Psoas muscle (tissue), 7 donors: ENCODE measurements at regions not wholly inside any gene's neighbourhood (a gene's known extent, or its start where the extent isn't known, plus 50 kb on each side); places are given as distances from the start of the nearest gene placed in this dataset.
"Not testable (repeated sequence)": the region's sequence is repeated elsewhere in the genome, so short reads cannot be mapped to it uniquely, and the experiment has no call there.

ENCODE experiments used
- ATAC-seq, 4 donors: fragments of 200-7000 bp; cut with Tn5 transposase; one replicate each; pipeline ENCODE4 v1.9.1; 2020; ENCODE audit warnings: moderate library complexity in 3 of 4, mild to moderate bottlenecking in 2 of 4
- DNase-seq, 2 donors: peaks; one replicate each; pipeline ENCODE4 v3.0.0-alpha.2; 2020
- H3K27ac ChIP-seq: fragments of 200-600 bp; one replicate; pipeline ENCODE4 v1.8.0; 2022
- H3K27me3 ChIP-seq, 3 donors: fragments of 200-600 bp in 1 of 3; one replicate each; pipeline versions ENCODE4 v1.6.1 to v1.8.0; 2013 to 2022; ENCODE audit warnings: low read length in 2 of 3, mild to moderate bottlenecking in 2 of 3, moderate library complexity in 1 of 3; ENCODE audit not compliant: insufficient read depth in 3 of 3
- H3K36me3 ChIP-seq, 2 donors: fragments of 200-600 bp in 1 of 2; one replicate each; pipeline versions ENCODE4 v1.6.1 to v1.8.0; 2013 to 2022; ENCODE audit warnings: low read depth in 1 of 2, mild to moderate bottlenecking in 1 of 2, moderate library complexity in 1 of 2; ENCODE audit not compliant: insufficient read depth in 1 of 2
- H3K4me1 ChIP-seq: fragments of 200-600 bp; one replicate; pipeline ENCODE4 v1.8.0; 2022
- H3K4me3 ChIP-seq: fragments of 200-600 bp; one replicate; pipeline ENCODE4 v1.8.0; 2022; ENCODE audit warnings: mild to moderate bottlenecking
- H3K9me3 ChIP-seq: fragments of 200-600 bp; one replicate; pipeline ENCODE4 v1.8.0; 2022
- WGBS, 3 donors: extraction: QIAGEN DNeasy Blood & Tissue Kit; methylation state at CpG; one replicate each; pipeline versions ENCODE4 v1.1.6 to v1.1.7; 2013; 5-methylcytosine and 5-hydroxymethylcytosine counted together
- intact Hi-C, 2 donors: fragments of 100-400 bp; cut with DNase I; formaldehyde crosslinking; loops; one replicate each; pipeline versions ENCODE4 v1.11.0 to v1.14.2; 2022
- TF ChIP-seq, protein P1 (sequence below): fragments of 200-600 bp; IDR thresholded peaks from one replicate; pipeline ENCODE4 v1.8.0; 2022; ENCODE audit warnings: antibody characterized with exemption
- donor health status: healthy with polysubstance abuse.
- donor health status: DM: no; HTN: no; CAD: no; lungs with moderate emphysema.
- donor health status: Bipolar disorder and iron deficiency.
- donor health status: healthy.
- donor health status: DM: yes; HTN: yes; CAD: no.
- donor health status: DM: no; HTN: no; CAD: no.
- donor health status: DM: yes; HTN: yes; CAD: no.

DNA sequence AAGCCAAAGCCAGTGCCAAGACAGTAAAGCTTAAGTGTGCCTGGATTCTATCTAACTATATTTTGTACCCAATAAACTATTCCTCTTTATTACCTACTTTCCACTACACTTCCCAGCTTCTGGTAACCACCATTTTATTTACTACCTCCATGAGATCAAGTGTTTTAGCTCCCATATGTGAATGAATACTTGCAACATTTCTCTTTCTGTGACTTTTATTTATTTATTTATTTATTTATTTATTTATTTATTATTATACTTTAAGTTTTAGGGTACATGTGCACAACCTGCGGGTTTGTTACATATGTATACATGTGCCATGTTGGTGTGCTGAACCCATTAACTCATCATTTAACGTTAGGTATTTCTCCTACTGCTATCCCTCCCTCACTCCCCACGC lies 582.1 kb downstream of the AMY1C start:
- Histone ChIP-seq H3K4me1 (no peaks in the 10 kb centered on the region), H3K27ac (no peak overlapping the region), H3K4me3 (no peak overlapping the region), H3K9me3 (no peaks in the 10 kb centered on the region), H3K36me3 (no peaks in the 10 kb centered on the region), H3K27me3 (no peaks in the 10 kb centered on the region)
- TF ChIP-seq, protein P1, sequence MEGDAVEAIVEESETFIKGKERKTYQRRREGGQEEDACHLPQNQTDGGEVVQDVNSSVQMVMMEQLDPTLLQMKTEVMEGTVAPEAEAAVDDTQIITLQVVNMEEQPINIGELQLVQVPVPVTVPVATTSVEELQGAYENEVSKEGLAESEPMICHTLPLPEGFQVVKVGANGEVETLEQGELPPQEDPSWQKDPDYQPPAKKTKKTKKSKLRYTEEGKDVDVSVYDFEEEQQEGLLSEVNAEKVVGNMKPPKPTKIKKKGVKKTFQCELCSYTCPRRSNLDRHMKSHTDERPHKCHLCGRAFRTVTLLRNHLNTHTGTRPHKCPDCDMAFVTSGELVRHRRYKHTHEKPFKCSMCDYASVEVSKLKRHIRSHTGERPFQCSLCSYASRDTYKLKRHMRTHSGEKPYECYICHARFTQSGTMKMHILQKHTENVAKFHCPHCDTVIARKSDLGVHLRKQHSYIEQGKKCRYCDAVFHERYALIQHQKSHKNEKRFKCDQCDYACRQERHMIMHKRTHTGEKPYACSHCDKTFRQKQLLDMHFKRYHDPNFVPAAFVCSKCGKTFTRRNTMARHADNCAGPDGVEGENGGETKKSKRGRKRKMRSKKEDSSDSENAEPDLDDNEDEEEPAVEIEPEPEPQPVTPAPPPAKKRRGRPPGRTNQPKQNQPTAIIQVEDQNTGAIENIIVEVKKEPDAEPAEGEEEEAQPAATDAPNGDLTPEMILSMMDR = no peak
- whole genome bisulfite sequencing, 3 donors = 74 to 88% (median 76%) methylated on average over 3 of the region's 3 CpGs
- intact Hi-C loops = no loop called here
- ATAC-seq = no peak
- no peak for DNase-seq

DNA sequence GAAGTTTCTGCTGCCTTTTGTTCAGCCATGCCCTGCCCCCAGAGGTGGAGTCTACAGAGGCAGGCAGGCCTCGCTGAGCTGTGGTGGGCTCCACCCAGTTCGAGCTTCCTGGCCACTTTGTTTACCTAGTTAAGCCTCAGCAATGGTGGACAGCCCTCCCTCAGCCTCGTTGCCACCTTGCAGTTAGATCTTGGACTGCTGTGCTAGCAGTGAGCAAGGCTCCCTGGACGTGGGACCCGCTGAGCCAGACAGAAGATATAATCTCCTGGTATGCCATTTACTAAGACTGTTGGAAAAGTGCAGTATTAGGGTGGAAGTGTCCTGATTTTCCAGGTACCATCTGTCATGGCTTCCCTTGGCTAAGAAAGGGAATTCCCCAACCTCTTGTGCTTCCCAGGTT lies 588.2 kb downstream of the AMY1C start:
- intact Hi-C loops, H3K36me3 ChIP-seq, H3K9me3 ChIP-seq, H3K4me1 ChIP-seq, H3K27me3 ChIP-seq, ATAC-seq, DNase-seq, H3K4me3 ChIP-seq, H3K27ac ChIP-seq: not testable (repeated sequence)
- WGBS, 3 donors = 59 to 73% (median 62%) methylated on average over 5 of the region's 5 CpGs

DNA sequence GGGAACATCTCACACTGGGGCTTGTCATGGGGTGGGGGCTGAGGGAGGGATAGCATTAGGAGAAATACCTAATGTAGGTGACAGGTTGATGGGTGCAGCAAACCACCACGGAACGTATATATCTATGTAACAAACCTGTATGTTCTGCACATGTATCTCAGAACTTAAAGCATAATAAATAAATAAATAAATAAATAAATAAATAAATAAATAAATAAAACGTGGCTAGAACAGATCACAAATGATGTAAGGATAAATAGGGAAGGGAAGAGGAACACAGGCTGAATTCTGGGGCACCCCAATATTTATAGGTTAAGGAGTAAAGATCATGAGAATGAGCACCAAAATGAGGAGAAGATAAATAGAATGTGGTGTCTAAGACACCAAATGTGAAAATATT lies 592.2 kb downstream of the AMY1C start:
- no peak overlapping the region for H3K4me3 ChIP-seq
- TF ChIP-seq, protein P1 = no peak
- ATAC-seq (no peak), DNase-seq (no peak)
- WGBS, 3 donors = 62 to 67% (median 66%) methylated on average over 3 of the region's 3 CpGs
- intact Hi-C loops = no loop called here
- no peaks in the 10 kb centered on the region for H3K4me1 ChIP-seq
- peaks cover 4% of the 10 kb centered on the region for H3K9me3 ChIP-seq
- H3K27me3 ChIP-seq = no peaks in the 10 kb centered on the region
- no peaks in the 10 kb centered on the region for H3K36me3 ChIP-seq
- H3K27ac ChIP-seq = no peak overlapping the region

DNA sequence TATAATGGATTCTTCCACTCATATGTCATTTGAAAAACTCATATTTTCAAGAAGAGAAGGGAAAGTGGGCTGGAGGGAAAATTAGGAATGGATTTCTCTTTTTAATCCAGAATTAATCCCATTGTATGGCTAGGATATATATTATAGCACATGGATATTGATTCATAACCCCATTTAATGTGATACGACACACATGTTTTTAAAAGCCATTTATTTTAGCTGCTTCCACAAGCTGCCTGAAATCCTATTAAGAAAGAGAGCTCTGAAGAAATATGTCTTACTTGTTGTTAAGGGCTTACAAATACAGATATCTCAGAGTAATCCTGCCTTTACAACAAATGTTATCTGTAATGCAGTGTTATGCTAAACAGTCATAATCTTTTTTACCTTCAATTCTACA lies 598.6 kb downstream of the AMY1C start:
- WGBS, 3 donors = 73 to 88% (median 83%) methylated on average over 1 of the region's 1 CpG
- no peaks in the 10 kb centered on the region for H3K36me3 ChIP-seq
- intact Hi-C loops = no loop called here
- H3K4me3 ChIP-seq = no peak overlapping the region
- H3K4me1 ChIP-seq = no peaks in the 10 kb centered on the region
- no peaks in the 10 kb centered on the region for H3K27me3 ChIP-seq
- TF ChIP-seq, protein P1 = no peak
- ATAC-seq (no peak), DNase-seq (no peak)
- H3K9me3 ChIP-seq = no peaks in the 10 kb centered on the region
- no peak overlapping the region for H3K27ac ChIP-seq

DNA sequence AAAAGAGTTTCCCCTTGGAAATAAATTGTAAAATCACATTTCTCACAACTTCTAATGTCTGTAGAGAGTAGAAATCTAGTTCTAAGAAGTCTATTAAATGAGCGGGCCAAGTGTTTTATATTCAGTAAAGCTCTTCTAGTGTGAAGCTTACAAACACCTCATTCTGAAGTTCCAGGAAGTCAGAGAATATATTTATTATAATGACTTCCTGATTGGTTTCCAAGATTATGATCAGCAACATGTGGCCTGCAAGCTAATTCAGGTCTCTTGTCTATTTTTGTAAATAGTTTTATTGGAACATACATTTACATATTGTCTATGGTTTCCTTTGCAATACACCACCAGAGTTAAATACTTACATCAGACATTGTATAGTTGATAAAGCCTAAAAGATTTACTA lies 603.9 kb downstream of the AMY1C start:
- TF ChIP-seq, protein P1 = no peak
- H3K36me3 ChIP-seq = no peaks in the 10 kb centered on the region
- DNase-seq = no peak
- intact Hi-C loops = no loop called here
- no peaks in the 10 kb centered on the region for H3K4me1 ChIP-seq
- ATAC-seq = no peak
- H3K27me3 ChIP-seq = no peaks in the 10 kb centered on the region
- no peak overlapping the region for H3K4me3 ChIP-seq
- 49 to 59% (median 59%) methylated on average over 1 of the region's 1 CpG for WGBS, 3 donors
- no peak overlapping the region for H3K27ac ChIP-seq
- H3K9me3 ChIP-seq = no peaks in the 10 kb centered on the region
